C4-2B (cell line): ENCODE measurements at regions not wholly inside any gene's neighbourhood (a gene's known extent, or its start where the extent isn't known, plus 50 kb on each side); places are given as distances from the start of the nearest gene placed in this dataset.

Experiments
- CTCF ChIP-seq: fragments of 450-650 bp; conservative IDR thresholded peaks from 2 replicates; pipeline ENCODE4 v1.5.1; 2017; ENCODE audit warnings: mild to moderate bottlenecking
- ZFX ChIP-seq: fragments of 450-650 bp; IDR thresholded peaks from 2 replicates; pipeline ENCODE4 v1.6.1; 2017

DNA sequence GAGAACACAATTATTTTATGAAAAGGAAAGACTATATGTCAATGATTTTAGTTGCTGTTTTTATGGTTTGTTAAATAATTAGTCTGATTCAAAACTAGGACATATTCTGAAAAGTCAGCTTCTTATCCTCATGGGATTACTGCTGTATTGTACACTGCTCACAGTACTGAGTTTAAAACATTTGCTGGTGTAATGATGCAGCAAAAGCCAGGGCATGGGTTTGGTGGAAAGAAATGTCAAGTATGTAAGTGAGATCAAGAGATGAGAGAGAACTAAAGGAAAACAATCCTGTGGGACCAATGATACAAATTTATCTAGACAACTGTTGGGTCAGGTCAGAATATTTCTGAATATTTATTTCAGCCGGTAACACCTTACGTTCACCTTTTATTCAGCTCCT, 210.1 kb upstream of the ARHGEF26 start:
- TF ChIP-seq CTCF, result no peak
- no peak for TF ChIP-seq ZFX
